ENCODE measurements at regions not wholly inside any gene's neighbourhood (a gene's known extent, or its start where the extent isn't known, plus 50 kb on each side); places are given as distances from the start of the nearest gene placed in this dataset.
"Not testable (repeated sequence)": the region's sequence is repeated elsewhere in the genome, so short reads cannot be mapped to it uniquely, and the experiment has no call there.

GRCh38 chr4:19119904-19120560 lies 1098.5 kb upstream of the LCORL start:
- DNase-seq (ENCODE audit: low read depth in 3 of 3, low spot score in 1 of 3) = no peak

DNA sequence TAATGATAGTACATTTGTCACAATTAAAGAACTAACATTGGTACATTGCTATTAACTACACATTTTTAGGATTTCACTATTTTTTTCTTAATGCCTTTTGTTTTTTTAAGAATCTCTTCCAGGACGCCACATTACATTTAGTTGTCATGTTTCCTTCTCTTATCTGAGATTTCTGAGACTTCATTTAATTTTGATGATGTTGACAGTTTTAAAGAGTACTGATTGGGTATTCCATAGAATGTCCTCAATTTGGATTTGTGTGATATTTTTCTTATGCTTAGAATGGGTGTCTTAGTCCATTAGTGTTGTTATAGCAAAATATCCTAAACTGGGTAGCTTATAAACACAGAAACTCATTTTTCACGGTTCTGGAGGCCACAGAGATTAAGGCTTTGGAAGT lies 1095.5 kb upstream of the LCORL start:
- no peak for DNase-seq (ENCODE audit: low read depth in 3 of 3, low spot score in 1 of 3)

- DNase-seq (ENCODE audit: low read depth in 3 of 3, low spot score in 1 of 3) = no peak
Observed at GRCh38 chr4:19104176-19104575, 1082.6 kb upstream of the LCORL start.

DNA sequence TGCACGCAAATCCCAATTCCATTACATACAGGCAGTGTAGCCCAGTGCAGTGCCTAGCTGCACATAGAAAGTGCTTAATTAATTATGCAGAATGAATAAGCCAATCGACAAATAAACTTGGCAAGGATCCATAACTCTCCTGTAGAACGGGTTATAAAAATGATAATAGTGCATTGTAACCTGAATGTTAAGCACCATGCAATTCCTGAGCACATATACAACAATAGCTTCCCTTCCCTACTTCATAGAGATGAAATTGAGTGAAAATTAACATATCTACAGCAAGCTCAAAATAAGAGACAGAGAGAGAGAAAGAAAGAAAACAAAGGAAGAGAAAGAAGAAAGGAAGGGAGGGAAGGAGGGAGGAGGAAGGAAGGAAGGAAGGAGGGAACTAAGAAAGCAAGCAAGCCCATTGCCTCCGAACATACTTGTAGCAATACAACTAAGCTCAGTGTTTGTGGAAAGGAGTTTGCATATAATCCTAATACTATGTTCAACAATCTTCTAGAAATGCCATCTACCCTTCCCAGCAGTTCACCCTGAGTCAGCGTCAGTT lies 1074.0 kb upstream of the LCORL start:
- no peak for DNase-seq (ENCODE audit: low read depth in 3 of 3, low spot score in 1 of 3)

GRCh38 chr4:19093951-19094350 lies 1072.4 kb upstream of the LCORL start:
- no peak for DNase-seq (ENCODE audit: low read depth in 3 of 3, low spot score in 1 of 3)

GRCh38 chr4:19092797-19093196 lies 1071.2 kb upstream of the LCORL start:
- DNase-seq (ENCODE audit: low read depth in 3 of 3, low spot score in 1 of 3) = no peak

GRCh38 chr4:19074036-19074435 lies 1052.5 kb upstream of the LCORL start:
- no peak for DNase-seq (ENCODE audit: low read depth in 3 of 3, low spot score in 1 of 3)

DNA sequence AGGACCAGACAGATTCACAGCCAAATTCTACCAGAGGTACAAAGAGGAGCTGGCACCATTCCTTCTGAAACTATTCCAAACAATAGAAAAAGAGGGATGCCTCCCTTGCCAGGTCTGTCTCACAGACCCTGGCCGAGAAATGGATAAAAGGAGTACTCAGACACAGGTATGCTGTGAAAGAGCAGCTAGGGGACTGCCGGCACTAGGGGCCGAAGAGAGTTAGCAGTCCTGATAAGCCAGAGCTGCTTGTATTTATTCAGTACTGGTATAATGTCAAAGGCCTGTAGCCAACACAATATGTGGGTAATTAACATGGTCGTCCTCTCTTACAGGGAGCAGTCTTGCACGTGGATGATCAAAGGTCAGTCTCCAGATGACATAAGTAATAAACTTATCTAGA lies 1042.1 kb upstream of the LCORL start:
- DNase-seq (ENCODE audit: low read depth in 3 of 3, low spot score in 1 of 3) = no peak

- no peak for DNase-seq (ENCODE audit: low read depth in 3 of 3, low spot score in 1 of 3)
Observed at GRCh38 chr4:19054916-19055315, 1033.4 kb upstream of the LCORL start.

GRCh38 chr4:19051831-19052230 lies 1030.3 kb upstream of the LCORL start:
- no peak for DNase-seq (ENCODE audit: low read depth in 3 of 3, low spot score in 1 of 3)

GRCh38 chr4:19047279-19047880 lies 1025.8 kb upstream of the LCORL start:
- DNase-seq (ENCODE audit: low read depth in 3 of 3, low spot score in 1 of 3) = no peak

- DNase-seq (ENCODE audit: low read depth in 3 of 3, low spot score in 1 of 3) = no peak
Observed at GRCh38 chr4:19039816-19040215, 1018.3 kb upstream of the LCORL start.

DNA sequence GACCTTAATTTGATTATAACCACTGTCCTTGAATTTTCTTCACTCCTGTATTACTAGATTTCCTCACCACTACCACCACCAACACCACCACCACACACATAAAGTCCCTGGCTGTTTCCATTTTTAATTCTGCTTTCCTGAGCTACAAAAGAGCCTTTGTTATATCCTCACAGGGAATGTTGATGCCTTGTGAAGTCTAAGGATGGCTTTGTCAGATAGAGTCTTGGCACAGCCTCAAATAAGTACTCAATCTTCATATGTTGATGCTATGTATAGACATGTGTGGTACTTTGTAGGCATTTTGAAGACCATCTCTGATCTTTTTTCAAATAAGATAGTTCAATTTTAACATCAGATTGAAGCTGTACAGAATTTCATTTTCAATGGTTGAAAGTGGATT lies 1016.7 kb upstream of the LCORL start:
- DNase-seq (ENCODE audit: low read depth in 3 of 3, low spot score in 1 of 3) = no peak

DNA sequence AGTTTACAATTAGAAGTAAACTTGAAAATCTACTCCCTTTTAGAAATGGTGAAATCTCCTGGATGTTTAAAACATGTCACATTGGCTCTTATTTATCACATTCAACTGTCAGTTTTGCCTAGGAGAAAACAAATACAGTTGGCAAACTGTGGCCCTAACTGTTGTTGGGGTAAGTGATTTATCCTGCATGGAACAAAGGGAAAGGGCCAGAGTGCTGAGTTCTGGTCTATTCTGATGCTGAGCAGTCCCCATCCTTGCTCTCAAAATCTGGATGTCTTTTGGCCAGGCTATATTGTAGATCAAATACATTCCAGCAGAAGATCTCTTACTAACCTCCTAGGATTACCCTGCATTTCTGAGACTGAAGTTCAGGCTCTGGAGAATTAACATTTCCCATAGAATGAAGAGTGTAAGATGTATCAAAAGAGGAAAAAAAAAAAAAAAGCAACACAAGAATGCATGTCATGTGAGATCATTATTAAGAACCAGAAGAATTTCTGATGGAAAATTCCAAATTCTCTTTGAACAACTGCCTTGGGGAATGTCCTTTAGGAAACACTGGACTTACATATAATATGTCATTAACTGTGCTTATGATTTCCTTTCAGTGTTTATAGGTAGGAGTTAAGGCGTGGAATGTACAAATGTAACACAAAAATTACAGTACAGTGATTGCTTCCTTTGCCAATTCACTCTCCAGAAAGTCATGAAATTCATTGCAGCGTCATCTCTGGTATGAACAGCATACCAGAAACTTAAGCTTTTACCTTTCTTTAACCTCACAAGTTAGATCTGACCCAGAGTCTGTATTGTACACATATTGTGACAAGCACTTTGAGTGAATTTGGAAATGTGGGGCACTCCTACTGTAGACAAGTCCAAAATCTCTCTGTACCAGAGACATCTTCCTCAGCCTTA lies 1012.5 kb upstream of the LCORL start:
- DNase-seq (ENCODE audit: low read depth in 3 of 3, low spot score in 1 of 3) = no peak

- DNase-seq (ENCODE audit: low read depth in 3 of 3, low spot score in 1 of 3) = no peak
Observed at GRCh38 chr4:19030536-19030935, 1009.0 kb upstream of the LCORL start.

- no peak for DNase-seq (ENCODE audit: low read depth in 3 of 3, low spot score in 1 of 3)
Observed at GRCh38 chr4:19030048-19030447, 1008.5 kb upstream of the LCORL start.

- no peak for DNase-seq (ENCODE audit: low read depth in 3 of 3, low spot score in 1 of 3)
Observed at GRCh38 chr4:19026281-19026680, 1004.7 kb upstream of the LCORL start.

DNA sequence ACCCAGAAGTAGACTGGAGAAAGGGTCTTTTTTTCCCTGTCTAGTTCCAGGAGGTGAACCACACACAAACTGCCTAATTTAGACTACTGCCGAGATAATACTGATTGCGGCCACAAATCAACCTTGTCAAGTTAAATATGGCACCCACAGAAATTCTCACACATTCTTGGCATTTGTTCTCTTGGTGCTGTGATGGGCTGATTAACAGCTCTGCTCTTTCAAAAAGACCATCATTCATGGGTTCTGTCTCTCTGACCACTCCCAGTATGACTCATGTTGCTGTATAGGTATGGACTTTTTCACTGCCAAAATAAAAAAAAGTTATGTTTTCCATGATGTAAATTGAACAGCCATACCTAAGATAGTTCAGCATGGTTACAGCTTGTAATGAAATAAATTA lies 1003.5 kb upstream of the LCORL start:
- no peak for DNase-seq (ENCODE audit: low read depth in 3 of 3, low spot score in 1 of 3)

GRCh38 chr4:19024047-19024446 lies 1002.5 kb upstream of the LCORL start:
- DNase-seq (ENCODE audit: low read depth in 3 of 3, low spot score in 1 of 3) = no peak

DNA sequence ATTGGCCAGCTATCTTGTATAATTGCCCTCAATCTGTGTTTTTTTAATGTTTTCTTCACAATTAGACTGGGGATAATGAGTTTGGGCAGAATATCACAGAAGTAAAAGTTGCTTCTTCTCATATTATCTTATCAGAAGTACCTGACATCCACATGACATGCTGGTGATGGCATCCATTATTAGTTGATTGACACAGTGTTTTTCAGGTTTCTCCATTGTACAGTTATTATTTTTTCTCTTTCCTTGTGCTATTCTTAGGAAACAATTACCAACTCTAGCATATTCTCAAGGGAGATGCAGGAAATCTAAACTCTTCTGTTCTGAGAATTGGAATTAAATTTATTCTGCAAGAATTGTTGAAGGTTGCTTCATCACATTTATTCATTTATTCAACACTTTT lies 1000.1 kb upstream of the LCORL start:
- DNase-seq (ENCODE audit: low read depth in 3 of 3, low spot score in 1 of 3) = no peak

GRCh38 chr4:19016550-19016949 lies 995.0 kb upstream of the LCORL start:
- DNase-seq (ENCODE audit: low read depth in 3 of 3, low spot score in 1 of 3) = not testable (repeated sequence)

GRCh38 chr4:19014594-19014993 lies 993.0 kb upstream of the LCORL start:
- no peak for DNase-seq (ENCODE audit: low read depth in 3 of 3, low spot score in 1 of 3)
